ENCODE measurements at regions not wholly inside any gene's neighbourhood (a gene's known extent, or its start where the extent isn't known, plus 50 kb on each side); places are given as distances from the start of the nearest gene placed in this dataset.

DNA sequence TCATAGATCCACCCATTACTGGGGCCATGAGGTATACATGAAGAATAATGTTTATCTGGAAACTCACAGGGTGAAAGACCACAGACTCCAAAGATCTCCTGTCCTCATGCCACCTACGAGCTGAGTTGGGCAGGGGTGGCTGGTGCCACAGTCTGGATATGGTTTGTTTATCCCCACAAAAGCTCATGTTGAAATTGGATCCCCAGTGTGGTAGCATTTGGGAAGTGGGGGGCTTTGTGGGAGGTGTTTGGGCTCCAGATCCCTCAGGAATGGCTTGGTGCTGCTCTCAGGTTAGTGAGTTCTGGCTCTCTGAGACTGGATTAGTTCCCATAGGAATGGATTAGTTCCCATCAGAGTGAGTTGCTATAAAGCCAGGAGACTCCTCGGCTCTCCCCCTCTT is 192.3 kb upstream of the FSCB start:
- TF ChIP-seq, protein P1, sequence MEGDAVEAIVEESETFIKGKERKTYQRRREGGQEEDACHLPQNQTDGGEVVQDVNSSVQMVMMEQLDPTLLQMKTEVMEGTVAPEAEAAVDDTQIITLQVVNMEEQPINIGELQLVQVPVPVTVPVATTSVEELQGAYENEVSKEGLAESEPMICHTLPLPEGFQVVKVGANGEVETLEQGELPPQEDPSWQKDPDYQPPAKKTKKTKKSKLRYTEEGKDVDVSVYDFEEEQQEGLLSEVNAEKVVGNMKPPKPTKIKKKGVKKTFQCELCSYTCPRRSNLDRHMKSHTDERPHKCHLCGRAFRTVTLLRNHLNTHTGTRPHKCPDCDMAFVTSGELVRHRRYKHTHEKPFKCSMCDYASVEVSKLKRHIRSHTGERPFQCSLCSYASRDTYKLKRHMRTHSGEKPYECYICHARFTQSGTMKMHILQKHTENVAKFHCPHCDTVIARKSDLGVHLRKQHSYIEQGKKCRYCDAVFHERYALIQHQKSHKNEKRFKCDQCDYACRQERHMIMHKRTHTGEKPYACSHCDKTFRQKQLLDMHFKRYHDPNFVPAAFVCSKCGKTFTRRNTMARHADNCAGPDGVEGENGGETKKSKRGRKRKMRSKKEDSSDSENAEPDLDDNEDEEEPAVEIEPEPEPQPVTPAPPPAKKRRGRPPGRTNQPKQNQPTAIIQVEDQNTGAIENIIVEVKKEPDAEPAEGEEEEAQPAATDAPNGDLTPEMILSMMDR (conservative IDR thresholded peaks at IDR 0.05; ENCODE audit: low read depth, low read length): no peak
- TF ChIP-seq EZH2 (IDR thresholded peaks at IDR 0.05; ENCODE audit: borderline replicate concordance, low read depth, low read length, poor library complexity, severe bottlenecking): no peak
